CD4-positive, alpha-beta T cell (primary cell): ENCODE measurements at regions not wholly inside any gene's neighbourhood (a gene's known extent, or its start where the extent isn't known, plus 50 kb on each side); places are given as distances from the start of the nearest gene placed in this dataset.
A peak's percentile ranks its signal among the peaks of the same experiment; 100 is the strongest.

Experiments
- ATAC-seq: fragments of 200-7000 bp; cut with Tn5 transposase; one replicate; pipeline ENCODE4 v1.10.0; 2022; ENCODE audit warnings: mild to moderate bottlenecking; ENCODE audit not compliant: poor library complexity
- CTCF ChIA-PET: fragments of 350-600 bp; sonication (Branson Sonifier 250); formaldehyde crosslinking; loops from one replicate; lab custom pipeline; 2021; ENCODE audit warnings: antibody characterized with exemption, inconsistent platforms; lab: Charles Lee
- POLR2A ChIA-PET: fragments of 350-600 bp; sonication (Branson Sonifier 250); formaldehyde crosslinking; loops from one replicate; lab custom pipeline; 2021; ENCODE audit warnings: antibody characterized with exemption, inconsistent platforms; lab: Charles Lee
- DNase-seq, 14 experiments: peaks; one replicate each; pipeline ENCODE4 v3.0.0-alpha.2; 2013 to 2020; ENCODE audit warnings: mixed read lengths in 2 of 14
- H3K27ac ChIP-seq, 2 donors: one replicate each; pipeline versions ENCODE4 v1.5.1 to v1.7.0; 2013; ENCODE audit warnings: low read length in 2 of 2, low read depth in 1 of 2, mild to moderate bottlenecking in 1 of 2
- H3K27me3 ChIP-seq, 2 experiments: 1 replicate in 1 of 2; 2 replicates in 1 of 2; pipeline versions ENCODE4 v1.6.1 to v1.7.0; 2013; ENCODE audit warnings: low read length in 2 of 2, control low read depth in 1 of 2, mild to moderate bottlenecking in 1 of 2, moderate library complexity in 1 of 2; ENCODE audit not compliant: insufficient read depth in 2 of 2, control insufficient read depth in 1 of 2
- H3K36me3 ChIP-seq: one replicate; pipeline ENCODE4 v1.6.1; 2013; ENCODE audit warnings: low read length, control low read depth; ENCODE audit not compliant: insufficient read depth
- H3K4me1 ChIP-seq: one replicate; pipeline ENCODE4 v1.6.1; 2013; ENCODE audit warnings: low read length, control low read depth; ENCODE audit not compliant: insufficient read depth
- H3K4me3 ChIP-seq: one replicate; pipeline ENCODE4 v1.5.1; 2013; ENCODE audit warnings: mild to moderate bottlenecking, low read length, moderate library complexity
- H3K9me3 ChIP-seq, 2 experiments: 1 replicate in 1 of 2; 2 replicates in 1 of 2; pipeline versions ENCODE4 v1.6.1 to v1.7.0; 2013; ENCODE audit warnings: low read length in 2 of 2, mild to moderate bottlenecking in 2 of 2, control low read depth in 1 of 2, moderate library complexity in 1 of 2; ENCODE audit not compliant: control insufficient read depth in 1 of 2, insufficient read depth in 1 of 2
- H3K27ac Mint-ChIP-seq: one replicate; pipeline ENCODE4 v1.8.0; 2020; ENCODE audit warnings: mixed read lengths
- H3K27me3 Mint-ChIP-seq: one replicate; pipeline ENCODE4 v1.8.0; 2021; ENCODE audit warnings: mixed read lengths
- H3K36me3 Mint-ChIP-seq: one replicate; pipeline ENCODE4 v1.8.0; 2021; ENCODE audit warnings: low read depth, mixed read lengths
- H3K4me1 Mint-ChIP-seq: one replicate; pipeline ENCODE4 v1.8.0; 2021; ENCODE audit warnings: low read depth, mixed read lengths
- H3K4me3 Mint-ChIP-seq: one replicate; pipeline ENCODE4 v1.8.0; 2020; ENCODE audit warnings: mild to moderate bottlenecking, mixed read lengths
- H3K9me3 Mint-ChIP-seq: one replicate; pipeline ENCODE4 v1.8.0; 2020; ENCODE audit warnings: mixed read lengths
- CTCF ChIP-seq: fragments of 200-600 bp; IDR thresholded peaks from one replicate; pipeline ENCODE4 v1.8.0; 2022; ENCODE audit warnings: antibody characterized with exemption, mild to moderate bottlenecking
- intact Hi-C, 2 experiments: fragments of 100-400 bp; cut with DNase I in 1 of 2; cut with micrococcal nuclease in 1 of 2; formaldehyde crosslinking; loops; one replicate each; pipeline versions ENCODE4 v1.15.1 to v1.9.0; 2023 to 2025; cut with DNase I, micrococcal nuclease

GRCh38 chr18:78871618-78872017 is 108.0 kb upstream of the SALL3 start:
- ATAC-seq, result no peak
- CTCF ChIA-PET, result no interaction called here

GRCh38 chr18:78873926-78874500 is 105.6 kb upstream of the SALL3 start:
- no peak overlapping the region for H3K4me3 ChIP-seq

More at GRCh38 chr18:78871618-78872017, 108.0 kb upstream of the SALL3 start:
- no peaks in the 10 kb centered on the region for H3K9me3 Mint-ChIP-seq
- H3K9me3 ChIP-seq, result peaks cover 0 to 5% of the 10 kb centered on the region in 2 experiments
- H3K36me3 ChIP-seq, result no peaks in the 10 kb centered on the region
- H3K4me1 ChIP-seq, result no peaks in the 10 kb centered on the region
- no peak for TF ChIP-seq CTCF
- H3K27ac ChIP-seq, result no peak overlapping the region
- no peak for DNase-seq
- H3K4me3 ChIP-seq, result no peak overlapping the region
- peaks cover 25% of the 10 kb centered on the region for H3K27me3 Mint-ChIP-seq
- POLR2A ChIA-PET, result no interaction called here
- H3K4me1 Mint-ChIP-seq, result no peaks in the 10 kb centered on the region
- H3K27ac Mint-ChIP-seq, result no peak overlapping the region
- no peaks in the 10 kb centered on the region for H3K36me3 Mint-ChIP-seq
- peaks cover 0 to 4% of the 10 kb centered on the region in 2 experiments for H3K27me3 ChIP-seq
- intact Hi-C loops, result no loop called here
- H3K4me3 Mint-ChIP-seq, result no peak overlapping the region

GRCh38 chr18:78875016-78875777 is 104.4 kb upstream of the SALL3 start:
- Histone ChIP-seq H3K27ac (no peak overlapping the region), H3K36me3 (no peaks in the 10 kb centered on the region), H3K4me1 (no peaks in the 10 kb centered on the region), H3K9me3 (peaks cover 0 to 11% of the 10 kb centered on the region in 2 experiments), H3K27me3 (peaks cover 0 to 2% of the 10 kb centered on the region in 2 experiments), H3K4me3 (no peak overlapping the region)
- Mint-ChIP-seq H3K36me3 (no peaks in the 10 kb centered on the region), H3K4me3 (no peak overlapping the region), H3K27me3 (peaks cover 42% of the 10 kb centered on the region), H3K27ac (no peak overlapping the region), H3K4me1 (no peaks in the 10 kb centered on the region), H3K9me3 (no peaks in the 10 kb centered on the region)
- ATAC-seq (no peak), DNase-seq (peak in 6 of 14 experiments; percentile 2 to 31 (median 18))
- ChIA-PET CTCF (no interaction called here), POLR2A (no interaction called here)
- peak; percentile 14 for TF ChIP-seq CTCF
- intact Hi-C loops, result loop anchor here in 1 of 2 experiments (5.0 kb wide), 1 partner anchor 372 kb away; no protein-coding TSS in a partner anchor

More at GRCh38 chr18:78873926-78874500, 105.6 kb upstream of the SALL3 start:
- no peaks in the 10 kb centered on the region for H3K4me1 Mint-ChIP-seq
- no peak overlapping the region for H3K4me3 Mint-ChIP-seq
- intact Hi-C loops, result no loop called here
- peaks cover 40% of the 10 kb centered on the region for H3K27me3 Mint-ChIP-seq
- H3K36me3 Mint-ChIP-seq, result no peaks in the 10 kb centered on the region
- no peaks in the 10 kb centered on the region for H3K9me3 Mint-ChIP-seq
- Histone ChIP-seq H3K27ac (no peak overlapping the region), H3K9me3 (peaks cover 0 to 10% of the 10 kb centered on the region in 2 experiments), H3K27me3 (peaks cover 0 to 2% of the 10 kb centered on the region in 2 experiments), H3K4me1 (no peaks in the 10 kb centered on the region), H3K36me3 (no peaks in the 10 kb centered on the region)
- no peak for TF ChIP-seq CTCF
- DNase-seq (no peak), ATAC-seq (no peak)
- ChIA-PET POLR2A (no interaction called here), CTCF (no interaction called here)
- H3K27ac Mint-ChIP-seq, result no peak overlapping the region
